HG02678 (cell line): ENCODE measurements at regions not wholly inside any gene's neighbourhood (a gene's known extent, or its start where the extent isn't known, plus 50 kb on each side); places are given as distances from the start of the nearest gene placed in this dataset.
"Not testable (repeated sequence)": the region's sequence is repeated elsewhere in the genome, so short reads cannot be mapped to it uniquely, and the experiment has no call there.

Experiments
- ATAC-seq: cut with Tn5 transposase; IDR thresholded peaks from one replicate; pipeline ENCODE4 v1.9.1; 2021; ENCODE audit warnings: mild to moderate bottlenecking, moderate library complexity; ENCODE audit not compliant: unreplicated experiment

- ATAC-seq: peak; percentile 68
Observed at GRCh38 chrX:22758807-22759481, 240.8 kb upstream of the DDX53 start.

- ATAC-seq: no peak
Observed at GRCh38 chrX:22760513-22761057, 239.2 kb upstream of the DDX53 start.

GRCh38 chrX:22788221-22788620 is 211.5 kb upstream of the DDX53 start:
- no peak for ATAC-seq

DNA sequence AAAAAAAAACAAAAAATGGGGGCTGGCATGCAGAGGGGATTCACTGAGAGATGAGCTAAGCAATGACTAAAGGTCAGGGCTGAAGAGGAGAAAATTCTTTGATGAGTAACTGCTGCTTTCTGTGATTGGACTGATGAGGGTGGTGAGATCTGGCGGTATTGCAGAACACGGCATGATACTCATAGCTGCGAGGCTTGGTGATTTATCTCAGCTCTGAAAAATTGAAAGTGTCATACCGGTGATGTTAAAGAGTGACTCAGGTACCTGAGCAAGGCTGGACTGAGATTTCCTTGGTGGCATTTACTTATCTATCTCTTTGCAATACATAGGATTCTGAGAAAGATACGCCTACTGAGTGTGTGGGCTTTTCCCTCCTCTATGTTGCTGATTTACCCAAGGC is 204.1 kb upstream of the DDX53 start:
- no peak for ATAC-seq

DNA sequence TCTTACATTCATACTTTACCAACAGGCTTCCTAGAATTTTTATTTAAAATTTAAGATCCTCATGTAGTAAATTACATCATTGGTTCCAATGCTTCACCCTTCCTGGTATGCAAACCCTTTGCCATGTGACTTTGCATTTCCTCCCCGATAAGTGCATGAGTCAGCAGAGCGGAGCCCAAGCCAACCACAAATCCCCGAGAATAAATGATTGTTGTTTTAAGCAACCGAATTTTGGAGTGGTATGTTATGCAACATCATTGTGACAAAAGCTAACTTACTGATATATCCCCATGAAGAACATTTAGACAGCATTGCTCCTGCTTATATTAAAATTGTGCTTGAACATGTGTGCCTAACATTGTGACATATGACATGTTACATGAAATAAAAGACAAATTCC is 199.4 kb upstream of the DDX53 start:
- ATAC-seq: no peak

GRCh38 chrX:22800806-22801205 is 199.0 kb upstream of the DDX53 start:
- no peak for ATAC-seq

- ATAC-seq: peak; percentile 61
Observed at GRCh38 chrX:22803353-22803752, 196.4 kb upstream of the DDX53 start.

GRCh38 chrX:22810876-22811275 is 188.9 kb upstream of the DDX53 start:
- no peak for ATAC-seq

GRCh38 chrX:22818061-22818460 is 181.7 kb upstream of the DDX53 start:
- ATAC-seq: no peak

DNA sequence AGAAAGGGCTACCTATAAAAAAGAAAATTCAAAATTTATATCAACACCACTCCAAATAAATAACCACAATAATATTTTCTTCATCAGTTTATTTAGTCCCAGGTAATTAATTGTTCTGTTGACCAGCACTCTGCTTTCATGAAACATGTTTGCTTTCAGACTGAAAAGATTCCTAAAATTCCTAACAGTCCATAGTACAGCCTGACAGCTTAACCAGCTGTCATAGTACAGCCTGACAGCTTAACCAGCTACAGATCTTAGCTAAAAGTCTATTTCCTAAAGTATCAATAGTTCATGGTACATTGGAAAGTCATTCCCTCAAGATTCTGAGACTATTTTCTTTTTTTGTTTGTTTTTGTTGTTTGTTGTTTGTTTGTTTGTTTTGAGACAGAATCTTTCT is 144.1 kb upstream of the DDX53 start:
- no peak for ATAC-seq

DNA sequence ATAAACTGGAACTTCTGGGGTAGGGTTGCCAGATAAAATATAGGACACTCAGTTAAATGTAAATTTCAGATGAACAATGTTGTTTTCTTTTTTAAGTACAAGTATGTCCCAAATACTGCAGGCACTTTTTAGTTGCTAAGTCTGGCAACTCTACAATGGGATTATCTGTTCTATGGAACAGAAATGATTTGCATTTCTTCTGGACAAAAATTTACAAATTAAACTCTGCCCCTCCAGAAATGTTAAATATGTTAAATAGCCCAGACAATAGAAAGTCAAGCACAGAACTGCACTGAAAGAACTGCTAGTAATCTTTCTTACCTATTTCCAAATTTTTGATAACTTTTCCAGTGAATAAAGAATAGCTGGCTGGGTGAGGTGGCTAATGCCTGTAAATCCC is 140.1 kb upstream of the DDX53 start:
- no peak for ATAC-seq

DNA sequence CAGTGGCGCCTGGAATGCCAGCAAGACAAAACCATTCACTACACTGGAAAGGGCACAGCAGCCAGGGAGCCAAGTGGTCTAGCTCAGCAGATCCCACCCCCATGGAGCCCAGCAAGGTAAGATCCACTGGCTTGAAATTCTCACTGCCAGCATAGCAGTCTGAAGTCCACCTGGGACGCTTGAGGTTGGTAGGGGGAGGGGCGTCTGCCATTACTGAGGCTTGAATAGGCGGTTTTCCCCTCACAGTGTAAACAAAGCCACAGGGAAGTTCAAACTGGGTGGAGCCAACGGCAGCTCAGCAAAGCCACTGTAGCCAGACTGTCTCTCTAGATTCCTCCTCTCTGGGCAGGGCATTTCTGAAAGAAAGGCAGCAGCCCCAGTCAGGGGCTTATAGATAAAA is 133.0 kb upstream of the DDX53 start:
- ATAC-seq: not testable (repeated sequence)

GRCh38 chrX:22882543-22882942 is 117.2 kb upstream of the DDX53 start:
- no peak for ATAC-seq

DNA sequence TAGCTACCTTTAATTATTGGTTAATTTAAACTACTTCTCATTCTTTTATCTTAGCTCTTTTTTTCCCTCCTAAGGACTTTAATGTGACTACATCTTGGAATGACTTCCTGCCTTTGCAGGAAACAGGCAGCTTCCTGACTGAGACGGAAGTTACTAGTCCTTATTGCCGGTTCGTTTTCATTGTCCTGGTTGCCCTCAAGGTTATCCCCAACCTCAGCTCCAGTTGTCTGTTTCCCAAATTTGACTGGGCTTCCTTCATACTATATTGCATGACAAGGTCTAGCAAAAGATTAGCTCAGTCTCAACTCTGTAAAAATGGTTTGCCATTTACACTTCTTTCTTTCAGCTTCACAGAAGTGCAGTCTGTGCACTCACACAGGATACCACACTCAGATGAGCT is 109.9 kb upstream of the DDX53 start:
- ATAC-seq: no peak

- no peak for ATAC-seq
Observed at GRCh38 chrX:22912616-22913015, 87.1 kb upstream of the DDX53 start.

- no peak for ATAC-seq
Observed at GRCh38 chrX:22922961-22923360, 76.8 kb upstream of the DDX53 start.

DNA sequence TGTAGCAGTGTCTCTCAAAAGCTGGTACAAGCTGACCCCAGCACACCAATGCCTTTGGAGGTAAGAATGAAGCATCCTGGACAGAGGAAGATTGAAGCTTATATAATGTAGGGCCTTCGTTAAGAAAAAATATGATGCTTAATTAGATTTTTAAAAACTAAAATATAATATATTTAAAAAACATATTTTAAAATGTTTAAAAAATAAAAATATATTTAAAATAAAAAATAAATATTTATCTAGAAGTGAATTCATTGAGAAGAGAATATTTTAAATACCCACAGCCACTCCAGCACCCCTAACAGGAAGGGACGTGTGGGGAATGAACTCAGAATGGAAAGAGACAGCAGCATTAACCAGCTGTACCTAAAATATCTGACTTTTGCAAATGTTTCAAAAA is 65.1 kb upstream of the DDX53 start:
- no peak for ATAC-seq

- no peak for ATAC-seq
Observed at GRCh38 chrX:22944945-22945344, 54.8 kb upstream of the DDX53 start.
